Gastroesophageal sphincter (tissue), 3 donors: ENCODE measurements at regions not wholly inside any gene's neighbourhood (a gene's known extent, or its start where the extent isn't known, plus 50 kb on each side); places are given as distances from the start of the nearest gene placed in this dataset.

Experiments
- CTCF ChIP-seq, 4 experiments: fragments of 200-600 bp in 2 of 4; fragments of 450-650 bp in 2 of 4; sonication (generic) in 1 of 4; IDR thresholded peaks; one replicate each; pipeline ENCODE4 v1.5.1; 2017 to 2019; ENCODE audit warnings: antibody characterized with exemption in 4 of 4, mild to moderate bottlenecking in 2 of 4, moderate library complexity in 2 of 4
- EP300 ChIP-seq: sonication (generic); formaldehyde crosslinking; IDR thresholded peaks from one replicate; pipeline ENCODE4 v1.6.1; 2017; ENCODE audit warnings: antibody characterized with exemption, mild to moderate bottlenecking
- POLR2A ChIP-seq, 2 donors: fragments of 450-650 bp; IDR thresholded peaks; one replicate each; pipeline ENCODE4 v1.6.1; 2017; ENCODE audit warnings: antibody characterized with exemption in 2 of 2, mild to moderate bottlenecking in 2 of 2, moderate library complexity in 1 of 2

DNA sequence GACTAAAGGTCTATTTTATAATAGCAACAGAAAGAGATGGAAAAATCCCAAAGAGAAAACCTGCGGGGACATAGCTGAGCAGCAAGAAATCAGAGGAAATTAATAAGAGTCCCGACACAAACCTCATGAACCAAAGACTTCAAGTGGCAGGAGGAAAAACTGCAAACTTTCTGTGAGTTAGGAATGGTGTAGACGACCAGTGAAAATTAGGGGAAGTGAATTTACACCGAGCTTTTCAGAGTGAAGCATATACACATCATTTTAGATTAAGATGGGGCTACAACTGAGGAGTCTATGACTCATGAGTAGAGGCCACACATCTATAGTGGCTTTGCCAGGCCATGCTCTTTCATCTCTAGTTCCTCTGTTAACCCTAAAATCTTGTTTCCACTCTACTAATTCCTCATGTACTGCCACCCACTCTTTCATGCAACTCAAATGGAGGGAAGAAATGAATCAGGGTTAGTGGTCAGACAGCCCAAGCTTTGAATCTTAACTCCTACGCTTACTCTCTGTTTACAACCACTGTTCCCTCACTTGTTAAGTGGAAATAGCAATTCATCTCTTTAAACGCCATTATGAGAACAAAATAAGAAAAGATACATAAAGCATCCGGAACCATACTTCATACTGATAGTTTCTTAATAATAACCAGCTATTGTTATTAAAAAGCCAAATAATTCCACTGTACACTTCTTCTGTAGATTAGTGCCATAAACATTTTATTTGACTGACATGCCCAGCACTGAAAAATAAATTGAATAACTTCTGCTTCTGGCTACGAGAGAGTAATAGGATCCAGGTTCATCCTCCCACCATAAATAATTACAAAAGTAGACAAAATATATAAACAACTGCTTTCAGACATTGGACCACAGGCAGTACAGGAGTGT, 219.3 kb downstream of the RMST start:
- TF ChIP-seq CTCF (IDR thresholded peaks at IDR 0.05), result no peak
- no peak for TF ChIP-seq POLR2A (IDR thresholded peaks at IDR 0.05)
- TF ChIP-seq EP300, result no peak
